Endothelial cell (in vitro differentiated cells): ENCODE measurements at regions not wholly inside any gene's neighbourhood (a gene's known extent, or its start where the extent isn't known, plus 50 kb on each side); places are given as distances from the start of the nearest gene placed in this dataset.

Source experiments
- DNase-seq: peaks from one replicate; pipeline ENCODE4 v3.0.0; 2021; ENCODE audit warnings: low spot score
- H3K27ac Mint-ChIP-seq: one replicate; pipeline ENCODE4 v1.8.0; 2021; ENCODE audit warnings: mixed read lengths, inconsistent platforms; ENCODE audit not compliant: unreplicated experiment
- H3K27me3 Mint-ChIP-seq: one replicate; pipeline ENCODE4 v1.8.0; 2021; ENCODE audit warnings: mild to moderate bottlenecking, moderate library complexity, mixed read lengths, inconsistent platforms; ENCODE audit not compliant: unreplicated experiment
- H3K36me3 Mint-ChIP-seq: one replicate; pipeline ENCODE4 v1.8.0; 2021; ENCODE audit warnings: mild to moderate bottlenecking, low read depth, mixed read lengths, inconsistent platforms; ENCODE audit not compliant: unreplicated experiment
- H3K4me1 Mint-ChIP-seq: one replicate; pipeline ENCODE4 v1.8.0; 2021; ENCODE audit warnings: mild to moderate bottlenecking, mixed read lengths, inconsistent platforms; ENCODE audit not compliant: unreplicated experiment
- H3K4me3 Mint-ChIP-seq: one replicate; pipeline ENCODE4 v1.8.0; 2021; ENCODE audit warnings: mild to moderate bottlenecking, mixed read lengths, inconsistent platforms; ENCODE audit not compliant: unreplicated experiment
- H3K9me3 Mint-ChIP-seq: one replicate; pipeline ENCODE4 v1.8.0; 2021; ENCODE audit warnings: mixed read lengths, inconsistent platforms; ENCODE audit not compliant: unreplicated experiment
- TF ChIP-seq, protein P1 (sequence below): fragments of 200-600 bp; sonication (generic); IDR thresholded peaks from one replicate; pipeline ENCODE4 v1.5.0; 2021; ENCODE audit warnings: antibody characterized with exemption; ENCODE audit not compliant: unreplicated experiment

GRCh38 chr14:71536015-71536740 is 396.1 kb upstream of the RGS6 start:
- no peak overlapping the region for H3K27ac Mint-ChIP-seq
- H3K4me3 Mint-ChIP-seq: no peak overlapping the region
- peaks cover 44% of the 10 kb centered on the region for H3K4me1 Mint-ChIP-seq
- H3K36me3 Mint-ChIP-seq: no peaks in the 10 kb centered on the region
- TF ChIP-seq, protein P1, sequence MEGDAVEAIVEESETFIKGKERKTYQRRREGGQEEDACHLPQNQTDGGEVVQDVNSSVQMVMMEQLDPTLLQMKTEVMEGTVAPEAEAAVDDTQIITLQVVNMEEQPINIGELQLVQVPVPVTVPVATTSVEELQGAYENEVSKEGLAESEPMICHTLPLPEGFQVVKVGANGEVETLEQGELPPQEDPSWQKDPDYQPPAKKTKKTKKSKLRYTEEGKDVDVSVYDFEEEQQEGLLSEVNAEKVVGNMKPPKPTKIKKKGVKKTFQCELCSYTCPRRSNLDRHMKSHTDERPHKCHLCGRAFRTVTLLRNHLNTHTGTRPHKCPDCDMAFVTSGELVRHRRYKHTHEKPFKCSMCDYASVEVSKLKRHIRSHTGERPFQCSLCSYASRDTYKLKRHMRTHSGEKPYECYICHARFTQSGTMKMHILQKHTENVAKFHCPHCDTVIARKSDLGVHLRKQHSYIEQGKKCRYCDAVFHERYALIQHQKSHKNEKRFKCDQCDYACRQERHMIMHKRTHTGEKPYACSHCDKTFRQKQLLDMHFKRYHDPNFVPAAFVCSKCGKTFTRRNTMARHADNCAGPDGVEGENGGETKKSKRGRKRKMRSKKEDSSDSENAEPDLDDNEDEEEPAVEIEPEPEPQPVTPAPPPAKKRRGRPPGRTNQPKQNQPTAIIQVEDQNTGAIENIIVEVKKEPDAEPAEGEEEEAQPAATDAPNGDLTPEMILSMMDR: no peak
- H3K9me3 Mint-ChIP-seq: no peaks in the 10 kb centered on the region
- DNase-seq: no peak
- peaks cover 2% of the 10 kb centered on the region for H3K27me3 Mint-ChIP-seq

DNA sequence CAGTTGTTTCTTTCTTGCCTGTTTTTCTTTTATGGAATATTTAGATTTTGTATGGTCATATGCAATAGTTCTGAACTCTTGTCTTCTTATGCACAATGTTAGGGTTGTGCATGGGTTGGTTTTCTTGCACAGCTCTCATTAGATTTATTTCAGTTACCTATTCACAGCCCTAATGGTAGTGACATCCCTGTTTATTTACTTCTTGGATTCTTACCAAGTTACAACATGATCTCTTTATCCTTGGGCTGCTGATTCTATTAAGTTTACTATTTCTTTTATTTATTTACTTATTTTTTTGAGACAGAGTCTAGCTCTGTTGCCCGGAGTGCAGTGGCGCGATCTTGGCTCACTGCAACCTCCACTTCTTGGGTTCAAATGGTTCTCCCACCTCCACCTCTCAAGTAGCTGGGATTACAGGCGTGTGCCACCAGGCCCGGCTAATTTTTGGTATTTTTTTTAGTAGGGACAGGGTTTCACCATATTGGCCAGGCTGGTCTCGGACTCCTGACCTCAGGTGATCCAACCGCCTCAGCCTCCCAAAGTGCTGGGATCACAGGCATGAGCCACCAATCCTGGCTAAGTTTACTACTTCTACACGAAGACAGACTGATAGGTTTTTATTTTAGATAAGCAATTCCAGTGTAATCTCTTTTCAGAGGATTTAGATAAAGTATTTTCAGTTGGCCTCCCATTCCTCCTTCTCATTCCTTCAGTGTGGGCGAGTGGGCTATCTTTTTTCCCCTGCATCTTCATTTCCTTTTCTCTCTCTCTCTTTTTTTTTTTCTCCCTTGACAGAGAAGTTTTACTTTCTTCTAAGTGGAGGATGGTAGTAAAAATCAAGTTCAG is 395.1 kb upstream of the RGS6 start:
- Mint-ChIP-seq H3K27ac (no peak overlapping the region), H3K27me3 (peaks cover 2% of the 10 kb centered on the region), H3K36me3 (no peaks in the 10 kb centered on the region), H3K4me1 (peaks cover 44% of the 10 kb centered on the region), H3K4me3 (no peak overlapping the region), H3K9me3 (no peaks in the 10 kb centered on the region)
- TF ChIP-seq, protein P1: no peak
- DNase-seq: no peak

DNA sequence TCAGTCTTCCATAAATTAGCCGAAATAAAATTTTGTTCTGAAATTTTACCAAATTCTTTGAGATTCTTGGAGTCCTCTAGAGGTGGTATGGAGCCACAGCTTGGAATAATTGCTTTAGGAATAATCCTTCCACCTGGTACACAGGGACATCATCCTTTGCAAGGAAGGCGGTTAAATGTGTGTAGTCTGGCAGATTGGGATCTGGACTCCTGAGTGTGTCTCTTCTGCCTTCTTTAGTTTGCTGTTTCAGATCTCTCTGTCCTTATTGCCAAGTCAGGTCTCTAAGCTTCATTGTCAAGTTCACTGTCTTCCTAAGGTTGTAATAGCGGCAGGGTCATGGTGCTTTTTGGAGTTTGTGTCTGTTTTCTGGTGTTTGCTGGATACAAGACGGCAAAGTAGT is 393.9 kb upstream of the RGS6 start:
- Mint-ChIP-seq H3K27me3 (peaks cover 2% of the 10 kb centered on the region), H3K36me3 (peaks cover 6% of the 10 kb centered on the region), H3K4me3 (no peak overlapping the region), H3K4me1 (peaks cover 40% of the 10 kb centered on the region), H3K27ac (peak overlapping the region; percentile 63), H3K9me3 (peaks cover 5% of the 10 kb centered on the region)
- TF ChIP-seq, protein P1: no peak
- DNase-seq: no peak

DNA sequence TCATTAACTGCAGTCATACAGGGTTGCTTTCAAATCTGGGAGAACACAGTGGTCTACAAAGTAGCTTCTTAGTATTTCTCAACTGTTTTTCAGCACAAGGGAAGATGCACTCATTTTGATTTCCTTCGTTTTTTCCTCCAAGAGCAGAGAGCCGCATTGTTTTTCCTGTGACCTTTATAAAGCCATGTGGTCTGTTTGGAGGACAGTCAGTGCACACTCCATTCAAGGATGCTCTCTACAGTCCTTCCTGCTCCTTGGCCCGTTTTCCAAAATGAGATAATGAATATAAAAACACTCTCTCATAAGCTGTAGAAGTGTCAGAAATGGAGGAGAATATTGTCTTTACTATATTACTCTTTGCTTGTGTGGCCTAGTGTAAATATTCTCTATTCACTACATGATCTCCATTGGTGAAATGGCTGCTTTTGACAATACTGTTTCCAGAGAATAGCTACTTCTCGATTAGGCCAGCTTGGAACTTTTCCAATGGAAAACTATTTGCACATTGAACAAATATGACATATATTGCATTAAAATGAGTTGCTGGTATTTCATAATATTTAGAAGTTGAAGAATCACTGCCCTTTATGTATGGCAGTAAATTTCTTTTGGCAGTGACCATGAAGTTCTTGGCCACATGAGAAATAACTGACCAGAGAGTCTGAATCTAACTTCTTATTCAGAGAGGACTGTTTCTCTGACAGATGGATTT is 393.1 kb upstream of the RGS6 start:
- Mint-ChIP-seq H3K4me3 (no peak overlapping the region), H3K27me3 (peaks cover 2% of the 10 kb centered on the region), H3K27ac (peak overlapping the region; percentile 63), H3K36me3 (peaks cover 6% of the 10 kb centered on the region), H3K4me1 (peaks cover 40% of the 10 kb centered on the region), H3K9me3 (peaks cover 5% of the 10 kb centered on the region)
- DNase-seq: no peak
- TF ChIP-seq, protein P1: no peak
